ENCODE measurements at regions not wholly inside any gene's neighbourhood (a gene's known extent, or its start where the extent isn't known, plus 50 kb on each side); places are given as distances from the start of the nearest gene placed in this dataset.
"Not testable (repeated sequence)": the region's sequence is repeated elsewhere in the genome, so short reads cannot be mapped to it uniquely, and the experiment has no call there.

- POLR2A ChIA-PET = interaction anchor here (0.5 kb wide), 1 partner anchor 31 kb away, joined by 3 read pairs; no protein-coding TSS in a partner anchor
- Mint-ChIP-seq H3K27ac (no peak overlapping the region), H3K4me3 (no peak overlapping the region), H3K4me1 (no peaks in the 10 kb centered on the region), H3K36me3 (peaks cover 0 to 5% (median 0%) of the 10 kb centered on the region in 5 donors), H3K27me3 (peaks cover 0 to 11% (median 6%) of the 10 kb centered on the region in 5 donors), H3K9me3 (peaks cover 0 to 4% (median 0%) of the 10 kb centered on the region in 11 donors)
- CTCF ChIA-PET = no interaction called here
- Histone ChIP-seq H3K27ac (ENCODE audit: low read depth, low read length) (no peak overlapping the region), H3K36me3 (ENCODE audit: control insufficient read depth in 2 of 3, insufficient read depth in 3 of 3, low read length in 3 of 3) (no peaks in the 10 kb centered on the region), H3K27me3 (ENCODE audit: control insufficient read depth in 2 of 2, insufficient read depth in 2 of 2, low read length in 2 of 2) (no peaks in the 10 kb centered on the region), H3K9me3 (ENCODE audit: control insufficient read depth in 2 of 3, low read length in 3 of 3) (no peaks in the 10 kb centered on the region), H3K4me3 (ENCODE audit: low read length) (no peak overlapping the region), H3K4me1 (ENCODE audit: control insufficient read depth in 2 of 2, insufficient read depth in 2 of 2, low read length in 2 of 2) (no peaks in the 10 kb centered on the region)
- DNase-seq = no peak
- intact Hi-C loops (cut with micrococcal nuclease) = no loop called here
- ATAC-seq = no peak
Observed at GRCh38 chr12:131641315-131641714, 69.6 kb upstream of the SFSWAP start.

DNA sequence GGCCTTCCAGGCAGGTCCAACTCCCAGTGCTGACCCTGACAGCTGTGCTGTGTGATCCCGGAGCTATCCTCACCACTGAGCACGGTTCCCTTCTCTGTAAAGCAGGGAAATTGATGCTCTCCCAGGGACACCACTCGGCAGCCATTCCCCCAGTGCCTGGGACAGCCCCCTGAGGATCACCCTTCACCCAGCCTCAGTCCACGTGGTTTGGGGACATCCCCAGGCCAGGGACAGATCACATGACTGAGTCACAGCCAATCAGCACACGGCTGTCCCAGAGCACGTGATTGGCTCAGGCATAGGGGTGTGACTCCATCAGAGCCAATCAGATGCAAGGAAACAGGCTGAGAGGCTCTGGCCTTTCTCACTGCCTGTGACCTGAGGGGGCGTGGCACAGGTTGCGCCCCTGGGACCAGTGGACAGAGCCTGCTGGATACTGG lies 68.8 kb upstream of the SFSWAP start:
- H3K4me3 Mint-ChIP-seq = no peak overlapping the region
- no peaks in the 10 kb centered on the region for H3K4me1 ChIP-seq (ENCODE audit: control insufficient read depth in 2 of 2, insufficient read depth in 2 of 2, low read length in 2 of 2)
- peaks cover 0 to 4% (median 0%) of the 10 kb centered on the region in 11 donors for H3K9me3 Mint-ChIP-seq
- no peaks in the 10 kb centered on the region for H3K9me3 ChIP-seq (ENCODE audit: control insufficient read depth in 2 of 3, low read length in 3 of 3)
- no peaks in the 10 kb centered on the region for H3K27me3 ChIP-seq (ENCODE audit: control insufficient read depth in 2 of 2, insufficient read depth in 2 of 2, low read length in 2 of 2)
- H3K4me3 ChIP-seq (ENCODE audit: low read length) = no peak overlapping the region
- ATAC-seq (no peak), DNase-seq (no peak)
- no peak overlapping the region for H3K27ac ChIP-seq (ENCODE audit: low read depth, low read length)
- H3K36me3 ChIP-seq (ENCODE audit: control insufficient read depth in 2 of 3, insufficient read depth in 3 of 3, low read length in 3 of 3) = no peaks in the 10 kb centered on the region
- intact Hi-C loops (cut with micrococcal nuclease) = no loop called here
- H3K27me3 Mint-ChIP-seq = peaks cover 0 to 11% (median 6%) of the 10 kb centered on the region in 5 donors
- H3K4me1 Mint-ChIP-seq = no peaks in the 10 kb centered on the region
- ChIA-PET CTCF (no interaction called here), POLR2A (no interaction called here)
- no peak overlapping the region for H3K27ac Mint-ChIP-seq
- H3K36me3 Mint-ChIP-seq = peaks cover 0 to 5% (median 0%) of the 10 kb centered on the region in 5 donors

DNA sequence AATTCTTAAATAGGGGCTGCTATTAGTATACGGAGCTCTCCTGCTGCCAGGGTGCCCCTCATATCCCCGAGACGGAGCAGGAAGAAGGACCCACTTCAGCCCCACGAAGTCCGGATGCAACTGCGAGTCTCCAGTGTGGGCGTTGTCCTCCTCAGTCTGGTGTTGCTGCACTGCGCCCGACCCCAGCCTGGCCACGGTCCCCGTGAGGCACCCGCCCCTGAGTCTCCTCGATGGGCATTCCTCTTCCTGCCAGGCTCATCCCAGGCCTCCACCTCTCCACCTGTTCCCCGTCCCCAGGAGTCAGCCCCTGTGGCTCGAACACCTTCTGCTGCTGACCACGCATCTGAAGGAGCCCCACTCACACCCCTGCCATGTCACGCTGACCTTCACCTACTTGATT lies 68.1 kb upstream of the SFSWAP start:
- no peaks in the 10 kb centered on the region for H3K36me3 ChIP-seq (ENCODE audit: control insufficient read depth in 2 of 3, insufficient read depth in 3 of 3, low read length in 3 of 3)
- H3K36me3 Mint-ChIP-seq = peaks cover 0 to 5% (median 0%) of the 10 kb centered on the region in 5 donors
- no peak overlapping the region for H3K4me3 Mint-ChIP-seq
- intact Hi-C loops (cut with micrococcal nuclease) = no loop called here
- H3K9me3 Mint-ChIP-seq = peaks cover 0 to 4% (median 0%) of the 10 kb centered on the region in 11 donors
- H3K27me3 Mint-ChIP-seq = peaks cover 0 to 16% (median 6%) of the 10 kb centered on the region in 5 donors
- no peak for ATAC-seq
- H3K27ac ChIP-seq (ENCODE audit: low read depth, low read length) = no peak overlapping the region
- H3K4me1 ChIP-seq (ENCODE audit: control insufficient read depth in 2 of 2, insufficient read depth in 2 of 2, low read length in 2 of 2) = no peaks in the 10 kb centered on the region
- no peaks in the 10 kb centered on the region for H3K27me3 ChIP-seq (ENCODE audit: control insufficient read depth in 2 of 2, insufficient read depth in 2 of 2, low read length in 2 of 2)
- POLR2A ChIA-PET = no interaction called here
- H3K4me3 ChIP-seq (ENCODE audit: low read length) = no peak overlapping the region
- H3K27ac Mint-ChIP-seq = no peak overlapping the region
- no peaks in the 10 kb centered on the region for H3K4me1 Mint-ChIP-seq
- DNase-seq = no peak
- H3K9me3 ChIP-seq (ENCODE audit: control insufficient read depth in 2 of 3, low read length in 3 of 3) = no peaks in the 10 kb centered on the region
- CTCF ChIA-PET = no interaction called here

DNA sequence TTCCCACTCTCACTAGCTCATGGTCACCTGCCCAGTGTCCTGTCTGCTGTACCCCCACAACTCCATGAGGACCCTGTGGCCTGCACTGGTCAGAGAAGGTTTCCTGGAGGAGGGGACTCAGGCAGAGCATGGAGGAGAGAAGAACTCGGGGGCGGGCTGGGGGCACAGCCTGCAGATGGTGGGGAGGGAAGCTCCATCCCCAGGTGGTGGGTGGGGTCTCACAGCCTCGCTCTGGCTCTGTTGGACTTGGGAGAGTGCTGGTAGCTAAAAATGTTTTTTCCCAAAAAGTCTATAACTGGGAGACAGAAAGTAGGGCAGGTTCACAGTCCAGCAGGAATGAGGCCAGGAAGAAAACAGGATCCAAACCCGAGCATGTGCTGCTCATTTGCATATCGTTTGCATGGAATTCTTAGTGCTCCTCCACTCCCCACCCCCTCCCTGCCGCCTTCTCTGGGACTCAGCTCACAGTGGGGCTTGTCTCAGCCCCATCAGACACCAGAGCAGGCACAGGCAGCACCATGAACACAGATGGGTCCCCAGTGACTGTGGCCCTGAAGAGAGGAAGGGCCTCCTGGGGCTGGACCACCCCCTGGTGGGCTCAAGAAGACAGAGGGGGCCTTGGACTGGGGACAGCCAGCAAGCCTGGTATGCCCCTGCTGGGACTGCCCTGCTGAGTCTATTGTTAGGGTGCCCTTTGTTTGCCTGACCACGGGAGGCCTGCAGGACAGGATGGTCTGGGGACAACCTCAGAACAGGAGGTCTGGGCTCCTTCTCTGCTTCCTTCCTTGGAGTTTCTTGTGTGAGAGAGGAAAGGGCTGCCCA lies 67.0 kb upstream of the SFSWAP start:
- Histone ChIP-seq H3K9me3 (ENCODE audit: control insufficient read depth in 2 of 3, low read length in 3 of 3) (no peaks in the 10 kb centered on the region), H3K4me1 (ENCODE audit: control insufficient read depth in 2 of 2, insufficient read depth in 2 of 2, low read length in 2 of 2) (no peaks in the 10 kb centered on the region), H3K27me3 (ENCODE audit: control insufficient read depth in 2 of 2, insufficient read depth in 2 of 2, low read length in 2 of 2) (no peaks in the 10 kb centered on the region), H3K4me3 (ENCODE audit: low read length) (no peak overlapping the region), H3K27ac (ENCODE audit: low read depth, low read length) (no peak overlapping the region), H3K36me3 (ENCODE audit: control insufficient read depth in 2 of 3, insufficient read depth in 3 of 3, low read length in 3 of 3) (no peaks in the 10 kb centered on the region)
- CTCF ChIA-PET = no interaction called here
- intact Hi-C loops (cut with micrococcal nuclease) = no loop called here
- POLR2A ChIA-PET = no interaction called here
- peaks cover 0 to 4% (median 0%) of the 10 kb centered on the region in 11 donors for H3K9me3 Mint-ChIP-seq
- no peak for DNase-seq
- H3K4me1 Mint-ChIP-seq = no peaks in the 10 kb centered on the region
- H3K36me3 Mint-ChIP-seq = peaks cover 0 to 5% (median 0%) of the 10 kb centered on the region in 5 donors
- ATAC-seq = no peak
- H3K4me3 Mint-ChIP-seq = no peak overlapping the region
- no peak overlapping the region for H3K27ac Mint-ChIP-seq
- peaks cover 0 to 18% (median 5%) of the 10 kb centered on the region in 5 donors for H3K27me3 Mint-ChIP-seq

DNA sequence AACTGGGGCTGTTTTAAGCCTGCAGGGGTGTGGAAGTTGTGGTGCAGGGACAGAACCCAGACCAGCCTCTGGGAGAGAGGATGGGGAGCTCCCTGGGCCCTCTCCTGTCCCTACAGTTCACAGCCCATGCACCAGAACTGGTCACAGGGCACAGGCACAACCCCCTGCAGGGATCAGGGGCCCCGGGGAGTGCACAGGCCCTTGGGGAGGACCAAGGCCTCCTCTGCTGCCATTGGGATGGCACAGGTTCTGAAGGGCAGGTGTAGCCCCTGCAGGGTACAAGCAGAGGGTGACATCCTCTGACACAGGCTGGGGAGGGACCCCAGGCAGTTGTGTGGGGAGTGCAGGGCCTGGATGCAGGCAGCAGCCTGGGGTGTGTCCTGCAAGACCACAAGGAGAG lies 66.4 kb upstream of the SFSWAP start:
- POLR2A ChIA-PET = no interaction called here
- H3K36me3 ChIP-seq (ENCODE audit: control insufficient read depth in 2 of 3, insufficient read depth in 3 of 3, low read length in 3 of 3) = no peaks in the 10 kb centered on the region
- H3K4me1 Mint-ChIP-seq = no peaks in the 10 kb centered on the region
- H3K9me3 ChIP-seq (ENCODE audit: control insufficient read depth in 2 of 3, low read length in 3 of 3) = no peaks in the 10 kb centered on the region
- intact Hi-C loops (cut with micrococcal nuclease) = no loop called here
- no peak overlapping the region for H3K27ac Mint-ChIP-seq
- CTCF ChIA-PET = no interaction called here
- no peak overlapping the region for H3K4me3 Mint-ChIP-seq
- DNase-seq (no peak), ATAC-seq (no peak)
- no peaks in the 10 kb centered on the region for H3K4me1 ChIP-seq (ENCODE audit: control insufficient read depth in 2 of 2, insufficient read depth in 2 of 2, low read length in 2 of 2)
- H3K27ac ChIP-seq (ENCODE audit: low read depth, low read length) = no peak overlapping the region
- peaks cover 0 to 5% (median 0%) of the 10 kb centered on the region in 5 donors for H3K36me3 Mint-ChIP-seq
- H3K4me3 ChIP-seq (ENCODE audit: low read length) = no peak overlapping the region
- H3K27me3 ChIP-seq (ENCODE audit: control insufficient read depth in 2 of 2, insufficient read depth in 2 of 2, low read length in 2 of 2) = no peaks in the 10 kb centered on the region
- peaks cover 0 to 4% (median 0%) of the 10 kb centered on the region in 11 donors for H3K9me3 Mint-ChIP-seq
- H3K27me3 Mint-ChIP-seq = peaks cover 0 to 18% (median 6%) of the 10 kb centered on the region in 5 donors

DNA sequence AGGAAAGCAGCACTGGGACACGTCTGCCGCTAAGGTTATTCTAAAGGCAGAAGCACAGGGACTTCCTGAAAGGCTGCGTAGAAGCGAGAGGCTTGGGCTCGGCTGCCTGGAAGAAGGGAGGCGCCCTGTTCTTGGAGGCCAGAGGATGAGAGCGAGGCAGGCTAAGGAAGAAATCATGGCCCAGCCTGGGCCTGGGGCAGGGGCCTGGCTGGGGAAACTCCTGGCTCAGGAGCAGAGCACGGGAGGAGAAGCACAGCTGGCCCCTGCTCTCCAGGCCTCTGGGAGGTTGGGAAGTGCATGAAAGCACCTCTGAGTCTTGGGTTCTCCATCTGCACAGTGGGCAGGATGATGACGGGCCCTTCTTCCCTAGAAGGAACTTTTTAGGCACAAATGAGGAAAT lies 66.0 kb upstream of the SFSWAP start:
- H3K36me3 Mint-ChIP-seq; H3K27ac Mint-ChIP-seq; DNase-seq; H3K4me1 ChIP-seq (ENCODE audit: control insufficient read depth in 2 of 2, insufficient read depth in 2 of 2, low read length in 2 of 2); H3K36me3 ChIP-seq (ENCODE audit: control insufficient read depth in 2 of 3, insufficient read depth in 3 of 3, low read length in 3 of 3); H3K4me1 Mint-ChIP-seq; intact Hi-C loops (cut with micrococcal nuclease); CTCF ChIA-PET; H3K27ac ChIP-seq (ENCODE audit: low read depth, low read length); H3K4me3 ChIP-seq (ENCODE audit: low read length); H3K9me3 ChIP-seq (ENCODE audit: control insufficient read depth in 2 of 3, low read length in 3 of 3); H3K4me3 Mint-ChIP-seq; POLR2A ChIA-PET; H3K9me3 Mint-ChIP-seq; H3K27me3 ChIP-seq (ENCODE audit: control insufficient read depth in 2 of 2, insufficient read depth in 2 of 2, low read length in 2 of 2); ATAC-seq: not testable (repeated sequence)
- H3K27me3 Mint-ChIP-seq = peaks cover 0 to 21% (median 10%) of the 10 kb centered on the region in 5 donors

GRCh38 chr12:131645557-131645956 lies 65.3 kb upstream of the SFSWAP start:
- H3K36me3 Mint-ChIP-seq; intact Hi-C loops (cut with micrococcal nuclease): not testable (repeated sequence)

More at GRCh38 chr12:131645557-131645956, 65.3 kb upstream of the SFSWAP start:
- ATAC-seq; CTCF ChIA-PET; H3K4me1 Mint-ChIP-seq; H3K9me3 Mint-ChIP-seq; DNase-seq; H3K27ac ChIP-seq (ENCODE audit: low read depth, low read length); H3K36me3 ChIP-seq (ENCODE audit: control insufficient read depth in 2 of 3, insufficient read depth in 3 of 3, low read length in 3 of 3); H3K4me1 ChIP-seq (ENCODE audit: control insufficient read depth in 2 of 2, insufficient read depth in 2 of 2, low read length in 2 of 2); POLR2A ChIA-PET; H3K27me3 ChIP-seq (ENCODE audit: control insufficient read depth in 2 of 2, insufficient read depth in 2 of 2, low read length in 2 of 2); H3K4me3 ChIP-seq (ENCODE audit: low read length); H3K9me3 ChIP-seq (ENCODE audit: control insufficient read depth in 2 of 3, low read length in 3 of 3); H3K27ac Mint-ChIP-seq; H3K4me3 Mint-ChIP-seq: not testable (repeated sequence)
- peaks cover 0 to 17% (median 12%) of the 10 kb centered on the region in 5 donors for H3K27me3 Mint-ChIP-seq

Data from naive thymus-derived CD4-positive, alpha-beta T cell (primary cell).